ENCODE measurements at regions not wholly inside any gene's neighbourhood (a gene's known extent, or its start where the extent isn't known, plus 50 kb on each side); places are given as distances from the start of the nearest gene placed in this dataset.

GRCh38 chr3:53969086-53969485 lies 77.4 kb upstream of the SELENOK start (continued):
- TF ChIP-seq NANOG (IDR thresholded peaks at IDR 0.05; ENCODE audit: borderline replicate concordance) (no peak), REST (IDR thresholded peaks at IDR 0.05; ENCODE audit: unreplicated experiment) (no peak), POLR2AphosphoS5 (IDR thresholded peaks at IDR 0.05; ENCODE audit: low read depth) (no peak), EZH2phosphoT487 (IDR thresholded peaks at IDR 0.05; ENCODE audit: unreplicated experiment) (no peak), ZNF114 (CRISPR knock-in tag; IDR thresholded peaks at IDR 0.05) (no peak)

GRCh38 chr3:53965291-53965690 lies 73.6 kb upstream of the SELENOK start:
- H3K4me1 Mint-ChIP-seq: no peaks in the 10 kb centered on the region; the same call in 2 of the 3 replicates
- peaks cover 11% of the 10 kb centered on the region; the same call in 1 of the 2 replicates for H3K9me2 ChIP-seq (ENCODE audit: insufficient read depth)
- H3K9me3 Mint-ChIP-seq: peaks cover 25% of the 10 kb centered on the region
- no peak overlapping the region for H3K4me3 ChIP-seq
- DNase-seq (ENCODE audit: low spot score) (no peak), ATAC-seq (no peak)
- H3K27me3 Mint-ChIP-seq (ENCODE audit: insufficient read depth, low read depth, poor library complexity): peaks cover 3% of the 10 kb centered on the region
- no peaks in the 10 kb centered on the region for H3K4me1 ChIP-seq (ENCODE audit: insufficient read depth)
- H3K4me2 ChIP-seq: no peak overlapping the region
- no peaks in the 10 kb centered on the region for H3K36me3 ChIP-seq (ENCODE audit: insufficient read depth)
- H3K27ac ChIP-seq (ENCODE audit: low read depth): no peak overlapping the region
- peaks cover 3% of the 10 kb centered on the region; the same call in 1 of the 3 replicates for H3K36me3 Mint-ChIP-seq (ENCODE audit: low read depth)
- H2AFZ ChIP-seq: no peak overlapping the region
- no peak overlapping the region for H3K27ac Mint-ChIP-seq
- no peaks in the 10 kb centered on the region for H3K79me2 ChIP-seq (replicated peaks; ENCODE audit: insufficient read depth)
- no peaks in the 10 kb centered on the region for H3K27me3 ChIP-seq (ENCODE audit: insufficient read depth)
- no peaks in the 10 kb centered on the region for H4K20me1 ChIP-seq (replicated peaks; ENCODE audit: insufficient read depth)
- H3K4me3 Mint-ChIP-seq: no peak overlapping the region
- H3F3A ChIP-seq (replicated peaks; ENCODE audit: low read depth): no peaks in the 10 kb centered on the region
- TF ChIP-seq ZNF462 (CRISPR knock-in tag; IDR thresholded peaks at IDR 0.05): no peak
- TF ChIP-seq NANOG (IDR thresholded peaks at IDR 0.05; ENCODE audit: borderline replicate concordance): no peak
- no peak for TF ChIP-seq ZNF331 (CRISPR knock-in tag; IDR thresholded peaks at IDR 0.05; ENCODE audit: low read depth)
- TF ChIP-seq CTCF (conservative IDR thresholded peaks at IDR 0.05; ENCODE audit: low read depth in 2 of 2): no peak
- no peak for TF ChIP-seq CREB1 (CRISPR knock-in tag; IDR thresholded peaks at IDR 0.05; ENCODE audit: low read depth)
- TF ChIP-seq REST (IDR thresholded peaks at IDR 0.05; ENCODE audit: unreplicated experiment): no peak
- no peak for TF ChIP-seq POLR2AphosphoS5 (IDR thresholded peaks at IDR 0.05; ENCODE audit: low read depth)
- no peak for TF ChIP-seq JUNB (IDR thresholded peaks at IDR 0.05; ENCODE audit: unreplicated experiment)
- TF ChIP-seq ZNF114 (CRISPR knock-in tag; IDR thresholded peaks at IDR 0.05): no peak
